Transverse colon (tissue), 4 donors: ENCODE measurements at regions not wholly inside any gene's neighbourhood (a gene's known extent, or its start where the extent isn't known, plus 50 kb on each side); places are given as distances from the start of the nearest gene placed in this dataset.

Experiments used
- DNase-seq: peaks from one replicate; pipeline ENCODE4 v3.0.0-alpha.2; 2019
- H3K27ac ChIP-seq, 4 donors: fragments of 200-600 bp; sonication (generic); 2 replicates each; pipeline ENCODE4 v1.5.1; 2016 to 2018; ENCODE audit warnings: inconsistent platforms in 4 of 4
- H3K27me3 ChIP-seq: fragments of 200-600 bp; sonication (generic); 2 replicates; pipeline ENCODE4 v1.5.1; 2017; ENCODE audit warnings: inconsistent platforms
- H3K36me3 ChIP-seq, 4 donors: fragments of 200-600 bp; sonication (generic); 2 replicates each; pipeline ENCODE4 v1.5.1; 2017 to 2019; ENCODE audit warnings: inconsistent platforms in 4 of 4
- H3K4me1 ChIP-seq, 4 donors: fragments of 200-600 bp; sonication (generic); 2 replicates each; pipeline ENCODE4 v1.5.1; 2017 to 2020; ENCODE audit warnings: inconsistent platforms in 4 of 4
- H3K4me3 ChIP-seq, 4 donors: fragments of 200-600 bp; sonication (generic); 1 replicate in 1 of 4; 2 replicates in 3 of 4; pipeline versions ENCODE4 v1.5.1 to v1.6.1; 2017 to 2019; ENCODE audit warnings: inconsistent platforms in 4 of 4
- H3K9me3 ChIP-seq, 2 donors: fragments of 200-600 bp; sonication (generic); 2 replicates each; pipeline ENCODE4 v1.5.1; 2017 to 2019; ENCODE audit warnings: inconsistent platforms in 2 of 2
- EP300 ChIP-seq: sonication (generic); formaldehyde crosslinking; IDR thresholded peaks from one replicate; pipeline ENCODE4 v1.6.1; 2017; ENCODE audit warnings: antibody characterized with exemption, low read depth
- POLR2A ChIP-seq: fragments of 450-650 bp; IDR thresholded peaks from one replicate; pipeline ENCODE4 v1.6.1; 2016; ENCODE audit warnings: antibody characterized with exemption, mild to moderate bottlenecking, moderate library complexity
- POLR2AphosphoS5 ChIP-seq, 3 donors: sonication (generic); formaldehyde crosslinking; IDR thresholded peaks; one replicate each; pipeline ENCODE4 v1.6.1; 2016; ENCODE audit warnings: antibody characterized with exemption in 3 of 3
- WGBS, 2 donors: methylation state at CpG; one replicate each; pipeline ENCODE4 v1.1.5; 2018; ENCODE audit warnings: low coverage in 1 of 2; 5-methylcytosine and 5-hydroxymethylcytosine counted together
- in situ Hi-C, 4 donors: fragments of 200-750 bp; cut with MboI; loops; one replicate each; pipeline versions ENCODE4 v1.15.0 to v1.15.1; 2017; ENCODE audit warnings: low sequenced_read_pairs in 3 of 4, low pct_ligation_motif_present in 1 of 4, low pct_unique_long_range_greater_than_20kb in 1 of 4
- intact Hi-C: fragments of 100-400 bp; cut with DNase I; formaldehyde crosslinking; loops from one replicate; pipeline ENCODE4 v1.15.1; 2023; ENCODE audit warnings: low total_unique reads
- TF ChIP-seq, protein P1 (sequence below), 5 experiments: fragments of 200-600 bp in 3 of 5; fragments of 450-650 bp in 2 of 5; sonication (generic) in 3 of 5; IDR thresholded peaks; 1 replicate in 2 of 5; 2 replicates in 3 of 5; pipeline ENCODE4 v1.5.1; 2016 to 2017; ENCODE audit warnings: antibody characterized with exemption in 5 of 5, inconsistent platforms in 3 of 5, mild to moderate bottlenecking in 2 of 5, moderate library complexity in 1 of 5

DNA sequence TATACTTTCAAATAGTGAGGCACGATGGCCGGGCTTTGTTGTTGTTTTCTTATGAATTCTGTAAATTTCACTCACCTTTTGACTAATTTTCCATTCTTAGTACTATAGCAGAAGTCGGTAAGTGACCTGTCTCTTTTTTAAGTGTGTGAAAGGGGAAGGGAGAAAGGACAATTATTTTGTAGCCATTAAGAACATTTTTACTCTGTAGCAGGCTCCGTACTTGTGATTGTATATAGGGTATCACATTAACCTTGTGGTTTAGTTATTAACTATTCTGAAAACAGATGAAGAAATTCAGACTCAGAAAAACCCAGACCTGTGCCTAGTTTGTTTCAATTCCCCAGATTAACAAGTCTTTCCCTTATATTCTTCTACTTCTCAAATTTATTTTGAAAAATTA is 78.7 kb downstream of the CASP12 start:
- no peak for DNase-seq
- no peaks in the 10 kb centered on the region for H3K9me3 ChIP-seq
- H3K27me3 ChIP-seq, result no peaks in the 10 kb centered on the region
- in situ Hi-C loops (no loop called here), intact Hi-C loops (no loop called here)
- H3K4me1 ChIP-seq, result no peaks in the 10 kb centered on the region
- no peaks in the 10 kb centered on the region for H3K36me3 ChIP-seq
- TF ChIP-seq POLR2A, result no peak
- TF ChIP-seq EP300, result no peak
- TF ChIP-seq POLR2AphosphoS5 (IDR thresholded peaks at IDR 0.05), result no peak
- TF ChIP-seq, protein P1, sequence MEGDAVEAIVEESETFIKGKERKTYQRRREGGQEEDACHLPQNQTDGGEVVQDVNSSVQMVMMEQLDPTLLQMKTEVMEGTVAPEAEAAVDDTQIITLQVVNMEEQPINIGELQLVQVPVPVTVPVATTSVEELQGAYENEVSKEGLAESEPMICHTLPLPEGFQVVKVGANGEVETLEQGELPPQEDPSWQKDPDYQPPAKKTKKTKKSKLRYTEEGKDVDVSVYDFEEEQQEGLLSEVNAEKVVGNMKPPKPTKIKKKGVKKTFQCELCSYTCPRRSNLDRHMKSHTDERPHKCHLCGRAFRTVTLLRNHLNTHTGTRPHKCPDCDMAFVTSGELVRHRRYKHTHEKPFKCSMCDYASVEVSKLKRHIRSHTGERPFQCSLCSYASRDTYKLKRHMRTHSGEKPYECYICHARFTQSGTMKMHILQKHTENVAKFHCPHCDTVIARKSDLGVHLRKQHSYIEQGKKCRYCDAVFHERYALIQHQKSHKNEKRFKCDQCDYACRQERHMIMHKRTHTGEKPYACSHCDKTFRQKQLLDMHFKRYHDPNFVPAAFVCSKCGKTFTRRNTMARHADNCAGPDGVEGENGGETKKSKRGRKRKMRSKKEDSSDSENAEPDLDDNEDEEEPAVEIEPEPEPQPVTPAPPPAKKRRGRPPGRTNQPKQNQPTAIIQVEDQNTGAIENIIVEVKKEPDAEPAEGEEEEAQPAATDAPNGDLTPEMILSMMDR (IDR thresholded peaks at IDR 0.05), result no peak
- no peak overlapping the region for H3K27ac ChIP-seq
- H3K4me3 ChIP-seq, result no peak overlapping the region
- WGBS, 2 donors, result 68 to 74% methylated on average over 4 of the region's 4 CpGs

DNA sequence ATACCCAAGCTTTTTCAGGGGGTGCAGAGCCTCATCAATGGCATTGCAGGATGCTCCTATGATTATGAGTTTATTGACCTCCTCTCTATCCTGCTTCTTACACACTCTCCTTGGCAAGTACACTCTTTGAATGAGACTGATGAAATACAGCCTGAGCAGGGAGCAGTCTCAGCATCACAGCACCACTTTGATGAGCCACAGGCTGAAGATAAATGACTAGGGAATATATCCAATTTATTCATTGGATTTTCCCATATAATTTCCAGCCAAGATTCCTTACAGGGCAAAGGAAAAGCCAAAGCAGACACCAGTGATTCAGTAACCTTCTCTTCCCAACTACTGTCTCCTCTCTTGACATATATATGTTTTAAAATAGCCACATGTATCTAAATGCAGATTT is 79.2 kb downstream of the CASP12 start:
- no peak for DNase-seq
- intact Hi-C loops (no loop called here), in situ Hi-C loops (no loop called here)
- Histone ChIP-seq H3K36me3 (no peaks in the 10 kb centered on the region), H3K27me3 (no peaks in the 10 kb centered on the region), H3K4me1 (no peaks in the 10 kb centered on the region), H3K27ac (no peak overlapping the region), H3K9me3 (no peaks in the 10 kb centered on the region), H3K4me3 (no peak overlapping the region)
- TF ChIP-seq, protein P1 (IDR thresholded peaks at IDR 0.05), result no peak
- TF ChIP-seq EP300, result no peak
- no peak for TF ChIP-seq POLR2A

DNA sequence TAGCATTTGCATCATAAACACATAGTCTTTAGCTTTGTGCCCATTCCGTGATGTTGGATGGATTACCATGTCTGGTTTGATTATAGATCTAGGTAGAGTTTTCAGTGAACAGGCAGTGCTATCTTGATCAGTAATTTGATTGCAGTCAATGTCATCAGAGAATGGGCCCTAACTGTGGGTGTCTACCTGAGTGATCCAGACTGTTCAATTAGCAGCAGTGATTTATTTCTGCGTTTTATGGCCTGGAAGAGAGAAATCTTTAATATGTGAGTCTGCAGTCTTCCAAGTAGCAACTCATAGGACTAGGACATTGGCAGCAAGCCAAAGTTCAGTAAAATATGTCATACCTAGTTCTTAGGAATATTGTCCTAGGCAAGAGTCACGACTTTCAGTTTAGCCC is 80.3 kb downstream of the CASP12 start:
- Histone ChIP-seq H3K4me1 (no peaks in the 10 kb centered on the region), H3K27ac (no peak overlapping the region), H3K36me3 (no peaks in the 10 kb centered on the region), H3K4me3 (no peak overlapping the region), H3K9me3 (no peaks in the 10 kb centered on the region), H3K27me3 (no peaks in the 10 kb centered on the region)
- in situ Hi-C loops, result no loop called here
- DNase-seq, result no peak
- TF ChIP-seq EP300, result no peak
- no peak for TF ChIP-seq POLR2AphosphoS5 (IDR thresholded peaks at IDR 0.05)
- TF ChIP-seq, protein P1 (IDR thresholded peaks at IDR 0.05), result no peak
- TF ChIP-seq POLR2A, result no peak
- intact Hi-C loops, result no loop called here
- whole genome bisulfite sequencing, 2 donors, result 59 to 89% methylated on average over 3 of the region's 3 CpGs

DNA sequence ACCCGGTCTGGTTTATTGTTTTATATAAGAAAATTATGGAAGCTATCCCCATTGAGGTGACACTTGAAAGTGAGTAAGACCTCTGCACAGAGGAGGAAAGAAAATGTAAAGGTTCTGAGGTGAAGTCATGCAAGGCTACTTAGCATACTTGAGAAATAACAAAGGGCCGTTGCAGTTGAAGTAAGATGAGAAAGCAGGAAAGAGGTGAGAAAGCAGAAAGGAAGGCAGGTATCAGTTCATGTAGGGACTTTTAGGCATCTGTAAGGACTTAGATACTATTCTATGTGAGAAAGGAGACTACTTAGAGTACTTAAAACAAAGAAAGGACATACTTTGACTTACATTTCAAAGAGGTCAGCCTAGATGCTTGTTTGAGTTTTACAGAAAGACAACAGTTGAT is 84.7 kb downstream of the CASP12 start:
- 84 to 100% methylated on average over 1 to 2 of the region's 2 CpGs for WGBS, 2 donors
- TF ChIP-seq, protein P1 (IDR thresholded peaks at IDR 0.05), result no peak
- TF ChIP-seq EP300 (no peak), POLR2A (no peak), POLR2AphosphoS5 (IDR thresholded peaks at IDR 0.05) (no peak)

More for the DNA sequence above, 84.7 kb downstream of the CASP12 start:
- Histone ChIP-seq H3K4me3 (no peak overlapping the region), H3K36me3 (no peaks in the 10 kb centered on the region), H3K27me3 (no peaks in the 10 kb centered on the region), H3K4me1 (no peaks in the 10 kb centered on the region), H3K27ac (no peak overlapping the region), H3K9me3 (no peaks in the 10 kb centered on the region)
- in situ Hi-C loops, result no loop called here
- intact Hi-C loops, result no loop called here
- DNase-seq, result no peak
